K562 (cell line): ENCODE measurements at regions not wholly inside any gene's neighbourhood (a gene's known extent, or its start where the extent isn't known, plus 50 kb on each side); places are given as distances from the start of the nearest gene placed in this dataset.

Experiments
- ATF2 ChIP-seq: sonication (generic); formaldehyde crosslinking; IDR thresholded peaks from 2 replicates; pipeline ENCODE4 v1.8.1; 2022; ENCODE audit warnings: missing genetic modification reagents
- CREB3 ChIP-seq: fragments of 450-650 bp; conservative IDR thresholded peaks from 2 replicates; pipeline ENCODE4 v1.6.1; 2016; ENCODE audit warnings: missing genetic modification characterization, low read depth, mild to moderate bottlenecking, missing compliant biosample characterization, moderate library complexity
- CTCF ChIP-seq, 3 experiments: IDR thresholded peaks in 2 of 3; conservative IDR thresholded peaks in 1 of 3; 2 replicates each; pipeline ENCODE4 v1.5.1; 2011 to 2012; ENCODE audit warnings: low read length in 3 of 3, mild to moderate bottlenecking in 3 of 3, control low read depth in 2 of 3, improper control_type of control experiment in 1 of 3, inconsistent platforms in 1 of 3, low read depth in 1 of 3, mixed read lengths in 1 of 3, moderate library complexity in 1 of 3; ENCODE audit not compliant: insufficient read depth in 2 of 3
- EGR1 ChIP-seq: fragments of 450-650 bp; conservative IDR thresholded peaks from 2 replicates; pipeline ENCODE4 v1.6.1; 2017; ENCODE audit warnings: mild to moderate bottlenecking
- EP300 ChIP-seq: IDR thresholded peaks from 2 replicates; pipeline ENCODE4 v1.6.1; 2012; ENCODE audit warnings: low read length, improper control_type of control experiment
- GABPA ChIP-seq: fragments of 200-800 bp; sonication (Bioruptor generic); conservative IDR thresholded peaks from 2 replicates; pipeline ENCODE4 v1.6.1; 2016; ENCODE audit warnings: low read depth, missing genetic modification characterization, missing compliant biosample characterization
- POLR2A ChIP-seq: fragments of 450-650 bp; conservative IDR thresholded peaks from 2 replicates; pipeline ENCODE4 v1.6.1; 2016
- RAD51 ChIP-seq: fragments of 450-650 bp; IDR thresholded peaks from 2 replicates; pipeline ENCODE4 v1.7.1; 2016; ENCODE audit warnings: low read depth, mild to moderate bottlenecking, borderline replicate concordance
- REST ChIP-seq, 2 experiments: fragments of 450-650 bp; formaldehyde crosslinking in 1 of 2; IDR thresholded peaks; 2 replicates each; pipeline versions ENCODE4 v1.4.0 to v1.6.1; 2014 to 2020; ENCODE audit warnings: mild to moderate bottlenecking in 2 of 2, borderline replicate concordance in 1 of 2, low read depth in 1 of 2
- SMARCA5 ChIP-seq: fragments of 450-650 bp; IDR thresholded peaks from 2 replicates; pipeline ENCODE4 v1.6.1; 2016
- TAF1 ChIP-seq: IDR thresholded peaks from 2 replicates; pipeline ENCODE4 v1.6.1; 2011; ENCODE audit warnings: mild to moderate bottlenecking, low read length, moderate library complexity; ENCODE audit not compliant: insufficient read depth, control insufficient read depth, severe bottlenecking; ENCODE audit errors: extremely low read depth

GRCh38 chr14:86780461-86780860 lies 1212.5 kb downstream of the GALC start:
- TF ChIP-seq RAD51, result no peak
- no peak for TF ChIP-seq CTCF (IDR thresholded peaks at IDR 0.05 in 2 of 3, conservative IDR thresholded peaks at IDR 0.05 in 1 of 3; ENCODE audit: insufficient read depth in 2 of 3, low read depth in 1 of 3, low read length in 3 of 3)
- TF ChIP-seq CREB3, result no peak
- TF ChIP-seq ATF2 (CRISPR knock-in tag), result no peak
- no peak for TF ChIP-seq POLR2A
- no peak for TF ChIP-seq REST (IDR thresholded peaks at IDR 0.05; ENCODE audit: borderline replicate concordance)
- TF ChIP-seq REST (CRISPR knock-in tag; IDR thresholded peaks at IDR 0.05; ENCODE audit: low read depth), result no peak
- TF ChIP-seq EP300, result no peak
- no peak for TF ChIP-seq EGR1
- no peak for TF ChIP-seq TAF1
- TF ChIP-seq SMARCA5, result no peak
- TF ChIP-seq GABPA (tag), result no peak
